PC-3 (cell line): ENCODE measurements at regions not wholly inside any gene's neighbourhood (a gene's known extent, or its start where the extent isn't known, plus 50 kb on each side); places are given as distances from the start of the nearest gene placed in this dataset.
A peak's percentile ranks its signal among the peaks of the same experiment; 100 is the strongest.

ENCODE experiments used
- ATAC-seq: fragments of 200-7000 bp; cut with Tn5 transposase; 2 replicates; pipeline ENCODE4 v1.9.1; 2020; ENCODE audit warnings: mild to moderate bottlenecking, moderate library complexity
- BruUV-seq: library from RNA; stranded (reverse); fragments of 400-500 nt; replicated peaks from 2 replicates; lab custom pipeline; 2021; lab: Mats Ljungman, UMichigan
- CTCF ChIA-PET: fragments of 300-600 bp; sonication (Branson Sonifier 250); formaldehyde crosslinking; loops from one replicate; lab custom pipeline; 2022; ENCODE audit warnings: antibody characterized with exemption; lab: Charles Lee
- POLR2A ChIA-PET: fragments of 300-600 bp; sonication (Branson Sonifier 250); formaldehyde crosslinking; loops from one replicate; lab custom pipeline; 2022; ENCODE audit warnings: antibody characterized with exemption; ENCODE audit not compliant: unreplicated experiment; lab: Charles Lee
- DNase-seq: peaks from one replicate; pipeline ENCODE4 v3.0.0-alpha.2; 2015
- H2AFZ ChIP-seq: fragments of 300-600 bp; sonication (generic); 2 replicates; pipeline ENCODE4 v1.6.0; 2016; ENCODE audit warnings: antibody characterized with exemption, low read length
- H3F3A ChIP-seq: fragments of 300-600 bp; sonication (generic); one replicate; pipeline ENCODE4 v1.6.0; 2017; ENCODE audit warnings: antibody characterized with exemption, low read length, control low read depth, mild to moderate bottlenecking; ENCODE audit not compliant: unreplicated experiment
- H3K27ac ChIP-seq: fragments of 300-600 bp; sonication (generic); 2 replicates; pipeline ENCODE4 v1.5.1; 2016; ENCODE audit warnings: mild to moderate bottlenecking, low read length
- H3K27me3 ChIP-seq: fragments of 300-600 bp; sonication (generic); 2 replicates; pipeline ENCODE4 v1.6.1; 2016; ENCODE audit warnings: low read length, mixed read lengths
- H3K36me3 ChIP-seq: fragments of 300-600 bp; sonication (generic); 2 replicates; pipeline ENCODE4 v1.6.1; 2016; ENCODE audit warnings: low read depth, mixed run types, low read length, mixed read lengths
- H3K4me1 ChIP-seq: fragments of 300-600 bp; sonication (generic); 2 replicates; pipeline ENCODE4 v1.5.1; 2016; ENCODE audit warnings: low read length; ENCODE audit not compliant: insufficient read depth
- H3K4me2 ChIP-seq: fragments of 300-600 bp; sonication (generic); 2 replicates; pipeline ENCODE4 v1.6.0; 2016; ENCODE audit warnings: low read length
- H3K4me3 ChIP-seq: fragments of 300-600 bp; sonication (generic); 2 replicates; pipeline ENCODE4 v1.5.1; 2016; ENCODE audit warnings: mild to moderate bottlenecking, low read length, mixed read lengths
- H3K79me2 ChIP-seq: fragments of 300-600 bp; sonication (generic); 2 replicates; pipeline ENCODE4 v1.6.1; 2017; ENCODE audit warnings: low read length, mixed read lengths
- H3K9ac ChIP-seq: fragments of 300-600 bp; sonication (generic); 2 replicates; pipeline ENCODE4 v1.6.0; 2016; ENCODE audit warnings: mild to moderate bottlenecking, low read length
- H3K9me2 ChIP-seq: fragments of 300-600 bp; sonication (generic); replicated peaks from 2 replicates; pipeline ENCODE4 v1.6.1; 2016; ENCODE audit warnings: mixed run types, low read length, mixed read lengths
- H3K9me3 ChIP-seq: fragments of 300-600 bp; sonication (generic); 2 replicates; pipeline ENCODE4 v1.6.1; 2016; ENCODE audit warnings: low read length, mixed read lengths
- H4K20me1 ChIP-seq: fragments of 300-600 bp; sonication (generic); 2 replicates; pipeline ENCODE4 v1.6.1; 2016; ENCODE audit warnings: low read length, mixed read lengths
- EZH2 ChIP-seq: fragments of 300-600 bp; sonication (generic); IDR thresholded peaks from one replicate; pipeline ENCODE4 v1.6.1; 2017; ENCODE audit warnings: antibody characterized with exemption, mild to moderate bottlenecking, low read length; ENCODE audit not compliant: unreplicated experiment
- EZH2phosphoT487 ChIP-seq: fragments of 300-600 bp; sonication (generic); IDR thresholded peaks from 2 replicates; pipeline ENCODE4 v1.6.1; 2018; ENCODE audit warnings: mild to moderate bottlenecking, antibody characterized with exemption, low read length, borderline replicate concordance
- intact Hi-C: fragments of 100-400 bp; cut with micrococcal nuclease; formaldehyde crosslinking; loops from 2 replicates; pipeline ENCODE4 v1.9.0; 2023
- TF ChIP-seq, protein P1 (sequence below): fragments of 300-600 bp; sonication (generic); conservative IDR thresholded peaks from 2 replicates; pipeline ENCODE4 v1.5.1; 2017; ENCODE audit warnings: antibody characterized with exemption, low read depth, mild to moderate bottlenecking, low read length

DNA sequence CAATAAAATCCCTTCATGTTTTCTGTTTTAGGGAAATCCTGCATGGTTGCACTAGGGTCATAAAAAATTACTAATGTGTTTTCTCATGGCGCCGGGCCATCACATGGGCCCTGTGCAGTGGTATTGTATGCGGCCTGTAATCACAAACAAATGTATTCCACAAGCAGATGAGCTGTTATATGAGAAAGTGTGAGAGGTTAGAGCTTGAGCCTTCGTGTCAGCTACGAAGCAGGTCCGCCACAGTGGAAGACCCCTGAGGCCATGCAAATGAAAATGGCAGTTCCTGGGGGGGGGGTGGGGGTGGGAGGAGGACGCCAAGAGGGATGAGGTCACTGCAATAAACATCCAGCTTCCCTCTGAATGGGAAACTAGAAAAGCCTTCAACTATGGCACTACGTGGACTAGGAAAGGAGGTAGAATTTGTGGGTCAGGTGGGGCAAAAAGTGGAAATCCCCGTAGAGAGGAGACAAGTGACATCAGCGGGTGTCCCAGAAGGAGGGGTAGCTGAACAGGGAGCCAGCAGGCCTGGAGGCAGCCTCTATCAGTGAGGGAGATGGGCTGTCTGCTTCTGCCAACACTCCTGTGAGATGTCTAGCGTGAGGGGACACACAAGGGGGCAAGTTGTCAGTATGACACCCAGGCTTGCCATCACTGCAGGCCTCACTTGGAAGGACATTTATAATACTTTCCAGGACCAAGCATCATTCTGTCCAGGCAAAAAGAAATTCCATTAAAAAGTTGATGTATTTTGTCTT, 130.3 kb upstream of the CTAGE1 start:
- no peaks in the 10 kb centered on the region for H3K9me2 ChIP-seq
- no peak for ATAC-seq
- TF ChIP-seq EZH2phosphoT487 (no peak), EZH2 (no peak)
- TF ChIP-seq, protein P1, sequence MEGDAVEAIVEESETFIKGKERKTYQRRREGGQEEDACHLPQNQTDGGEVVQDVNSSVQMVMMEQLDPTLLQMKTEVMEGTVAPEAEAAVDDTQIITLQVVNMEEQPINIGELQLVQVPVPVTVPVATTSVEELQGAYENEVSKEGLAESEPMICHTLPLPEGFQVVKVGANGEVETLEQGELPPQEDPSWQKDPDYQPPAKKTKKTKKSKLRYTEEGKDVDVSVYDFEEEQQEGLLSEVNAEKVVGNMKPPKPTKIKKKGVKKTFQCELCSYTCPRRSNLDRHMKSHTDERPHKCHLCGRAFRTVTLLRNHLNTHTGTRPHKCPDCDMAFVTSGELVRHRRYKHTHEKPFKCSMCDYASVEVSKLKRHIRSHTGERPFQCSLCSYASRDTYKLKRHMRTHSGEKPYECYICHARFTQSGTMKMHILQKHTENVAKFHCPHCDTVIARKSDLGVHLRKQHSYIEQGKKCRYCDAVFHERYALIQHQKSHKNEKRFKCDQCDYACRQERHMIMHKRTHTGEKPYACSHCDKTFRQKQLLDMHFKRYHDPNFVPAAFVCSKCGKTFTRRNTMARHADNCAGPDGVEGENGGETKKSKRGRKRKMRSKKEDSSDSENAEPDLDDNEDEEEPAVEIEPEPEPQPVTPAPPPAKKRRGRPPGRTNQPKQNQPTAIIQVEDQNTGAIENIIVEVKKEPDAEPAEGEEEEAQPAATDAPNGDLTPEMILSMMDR, result no peak
- no peaks in the 10 kb centered on the region for H4K20me1 ChIP-seq
- no peak overlapping the region for H3K4me2 ChIP-seq
- POLR2A ChIA-PET, result no interaction called here
- H3K27ac ChIP-seq, result no peak overlapping the region
- peaks cover 11% of the 10 kb centered on the region for H3F3A ChIP-seq
- H3K9me3 ChIP-seq, result no peaks in the 10 kb centered on the region
- no peaks in the 10 kb centered on the region for H3K36me3 ChIP-seq
- no peak overlapping the region for H3K4me3 ChIP-seq
- no peaks in the 10 kb centered on the region for H3K79me2 ChIP-seq
- CTCF ChIA-PET, result no interaction called here
- no peak overlapping the region for H3K9ac ChIP-seq
- H2AFZ ChIP-seq, result no peak overlapping the region
- no peak for DNase-seq
- no TSS peak for BruUV-seq
- H3K27me3 ChIP-seq, result no peaks in the 10 kb centered on the region
- intact Hi-C loops, result no loop called here
- peaks cover 36% of the 10 kb centered on the region for H3K4me1 ChIP-seq

DNA sequence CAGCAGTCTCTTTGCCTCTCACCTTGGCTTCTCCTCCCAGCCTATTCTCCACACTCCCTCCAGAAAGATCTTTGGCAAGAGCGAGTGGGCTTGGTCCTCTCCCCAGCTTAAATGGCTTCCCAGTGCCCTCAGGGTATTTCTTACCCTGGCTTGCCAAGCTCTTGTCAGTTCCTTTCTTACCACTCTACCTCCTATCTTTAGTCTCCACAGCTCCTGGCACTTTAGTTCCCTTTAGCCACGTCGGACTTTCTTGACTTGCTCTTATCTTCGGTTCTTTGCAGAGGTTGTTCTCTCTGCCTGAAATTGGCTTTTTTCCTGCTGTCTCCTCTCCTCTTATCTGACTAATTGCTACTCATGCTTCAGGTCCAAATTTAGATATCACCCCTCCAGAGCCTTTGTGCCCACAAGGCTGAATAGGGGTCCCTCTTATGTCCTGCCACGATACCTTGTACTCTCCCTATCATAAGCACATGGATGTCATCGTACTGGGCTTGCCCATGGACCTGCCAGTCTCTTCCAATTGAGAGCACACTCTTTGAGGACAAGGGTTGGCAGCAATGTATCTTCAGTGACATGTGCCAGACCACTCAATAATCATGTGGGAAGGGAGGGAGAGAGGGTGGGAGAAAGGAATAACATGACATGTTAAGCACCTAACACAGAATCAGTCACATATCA, 131.7 kb upstream of the CTAGE1 start:
- Histone ChIP-seq H3K9me2 (no peaks in the 10 kb centered on the region), H3K4me2 (no peak overlapping the region), H3K27ac (no peak overlapping the region), H3K4me3 (no peak overlapping the region), H4K20me1 (no peaks in the 10 kb centered on the region), H3K27me3 (no peaks in the 10 kb centered on the region), H3K9me3 (no peaks in the 10 kb centered on the region), H3K36me3 (no peaks in the 10 kb centered on the region), H3K9ac (no peak overlapping the region), H3K4me1 (peaks cover 27% of the 10 kb centered on the region), H2AFZ (no peak overlapping the region), H3F3A (peaks cover 11% of the 10 kb centered on the region), H3K79me2 (no peaks in the 10 kb centered on the region)
- no peak for TF ChIP-seq EZH2
- POLR2A ChIA-PET, result interaction anchor here (0.7 kb wide), 1 partner anchor 180 kb away, joined by 5 read pairs; no protein-coding TSS in a partner anchor
- ATAC-seq, result no peak
- CTCF ChIA-PET, result no interaction called here
- no peak for DNase-seq
- intact Hi-C loops, result no loop called here
- no TSS peak for BruUV-seq

DNA sequence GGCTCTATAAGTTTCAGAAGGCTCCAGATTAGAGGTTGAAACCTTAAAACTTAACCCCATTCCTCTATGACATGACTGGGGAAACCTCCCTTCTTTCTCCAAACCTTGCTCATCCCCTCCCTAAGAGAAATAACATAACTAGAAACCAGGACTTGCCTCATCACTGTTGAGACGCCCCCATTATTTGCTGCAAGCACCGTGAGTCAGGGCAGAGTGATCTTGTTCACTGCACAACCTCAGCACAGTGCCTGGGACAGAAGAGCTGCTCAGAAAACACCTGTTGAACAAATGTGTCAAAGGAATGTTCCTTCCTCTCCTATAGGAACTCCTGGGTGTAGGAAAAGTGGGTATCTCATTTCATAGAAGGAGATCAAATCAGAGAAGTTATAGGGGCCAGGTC, 132.7 kb upstream of the CTAGE1 start:
- Histone ChIP-seq H3K4me2 (peak overlapping the region; percentile 57), H3K9ac (peak overlapping the region; percentile 73), H3K9me2 (no peaks in the 10 kb centered on the region), H3K27ac (peak overlapping the region; percentile 96), H3K4me1 (peaks cover 34% of the 10 kb centered on the region), H3K9me3 (no peaks in the 10 kb centered on the region), H3K36me3 (no peaks in the 10 kb centered on the region), H2AFZ (no peak overlapping the region), H4K20me1 (no peaks in the 10 kb centered on the region), H3K27me3 (no peaks in the 10 kb centered on the region), H3K79me2 (no peaks in the 10 kb centered on the region), H3K4me3 (no peak overlapping the region), H3F3A (peaks cover 11% of the 10 kb centered on the region)
- DNase-seq (no peak), ATAC-seq (no peak)
- BruUV-seq, result no TSS peak
- POLR2A ChIA-PET, result no interaction called here
- TF ChIP-seq EZH2phosphoT487 (no peak), EZH2 (no peak)
- TF ChIP-seq, protein P1, result no peak
- CTCF ChIA-PET, result no interaction called here
- intact Hi-C loops, result no loop called here
